ENCODE measurements at regions not wholly inside any gene's neighbourhood (a gene's known extent, or its start where the extent isn't known, plus 50 kb on each side); places are given as distances from the start of the nearest gene placed in this dataset.

GRCh38 chr2:2748399-2749205 lies 417.5 kb upstream of the MYT1L start:
- TF ChIP-seq CTCF (IDR thresholded peaks at IDR 0.05; ENCODE audit: insufficient read depth, low read depth, low read length, missing control alignments) = no peak
- H3K4me3 ChIP-seq (ENCODE audit: low read depth, low read length) = no peak overlapping the region
- DNase-seq (ENCODE audit: low read depth) = no peak

- TF ChIP-seq CTCF (IDR thresholded peaks at IDR 0.05; ENCODE audit: insufficient read depth, low read depth, low read length, missing control alignments) = no peak
- H3K4me3 ChIP-seq (ENCODE audit: low read depth, low read length) = no peak overlapping the region
- DNase-seq (ENCODE audit: low read depth) = no peak
Measured at GRCh38 chr2:2747797-2748301, 416.8 kb upstream of the MYT1L start.

GRCh38 chr2:2746731-2747130 lies 415.7 kb upstream of the MYT1L start:
- TF ChIP-seq CTCF (IDR thresholded peaks at IDR 0.05; ENCODE audit: insufficient read depth, low read depth, low read length, missing control alignments) = no peak
- no peak overlapping the region for H3K4me3 ChIP-seq (ENCODE audit: low read depth, low read length)
- no peak for DNase-seq (ENCODE audit: low read depth)

GRCh38 chr2:2744958-2745715 lies 414.1 kb upstream of the MYT1L start:
- DNase-seq (ENCODE audit: low read depth) = no peak
- TF ChIP-seq CTCF (IDR thresholded peaks at IDR 0.05; ENCODE audit: insufficient read depth, low read depth, low read length, missing control alignments) = no peak
- no peak overlapping the region for H3K4me3 ChIP-seq (ENCODE audit: low read depth, low read length)

- no peak for TF ChIP-seq CTCF (IDR thresholded peaks at IDR 0.05; ENCODE audit: insufficient read depth, low read depth, low read length, missing control alignments)
- no peak for DNase-seq (ENCODE audit: low read depth)
- H3K4me3 ChIP-seq (ENCODE audit: low read depth, low read length) = no peak overlapping the region
Measured at GRCh38 chr2:2744107-2744506, 413.0 kb upstream of the MYT1L start.

- no peak overlapping the region for H3K4me3 ChIP-seq (ENCODE audit: low read depth, low read length)
- DNase-seq (ENCODE audit: low read depth) = no peak
- TF ChIP-seq CTCF (IDR thresholded peaks at IDR 0.05; ENCODE audit: insufficient read depth, low read depth, low read length, missing control alignments) = no peak
Measured at GRCh38 chr2:2743164-2743571, 412.1 kb upstream of the MYT1L start.
